ENCODE measurements at regions not wholly inside any gene's neighbourhood (a gene's known extent, or its start where the extent isn't known, plus 50 kb on each side); places are given as distances from the start of the nearest gene placed in this dataset.

- no peak for TF ChIP-seq NRF1 (IDR thresholded peaks at IDR 0.05; ENCODE audit: low read depth, low read length)
These were observed 176.3 kb upstream of the STXBP6 start (continued) for GRCh38 chr14:25226214-25226613.

GRCh38 chr14:25222256-25222655 is 172.3 kb upstream of the STXBP6 start:
- H3K27me3 ChIP-seq (ENCODE audit: insufficient read depth): no peaks in the 10 kb centered on the region; the same call in 1 of the 2 replicates
- POLR2A ChIA-PET: no interaction called here
- H3K27ac ChIP-seq (ENCODE audit: low read depth in 2 of 2, low read length in 1 of 2): no peak overlapping the region
- no peak overlapping the region for H3K4me3 ChIP-seq (ENCODE audit: low read depth in 2 of 2, low read length in 1 of 2)
- no peaks in the 10 kb centered on the region for H3K9me3 ChIP-seq
- DNase-seq: no peak
- no peaks in the 10 kb centered on the region for H4K20me1 ChIP-seq (ENCODE audit: insufficient read depth)
- H2AFZ ChIP-seq (ENCODE audit: low read depth): no peak overlapping the region
- no peaks in the 10 kb centered on the region for H3K9me2 ChIP-seq
- no peaks in the 10 kb centered on the region for H3F3A ChIP-seq (replicated peaks; ENCODE audit: insufficient read depth)
- no peaks in the 10 kb centered on the region for H3K79me2 ChIP-seq (ENCODE audit: insufficient read depth)
- H3K9ac ChIP-seq: no peak overlapping the region
- CTCF ChIA-PET: no interaction called here
- no peaks in the 10 kb centered on the region for H3K4me1 ChIP-seq (ENCODE audit: control insufficient read depth in 1 of 2, insufficient read depth in 2 of 2, low read depth in 1 of 2, low read length in 1 of 2)
- no peak for TF ChIP-seq JUND (IDR thresholded peaks at IDR 0.05)
- TF ChIP-seq EP300 (IDR thresholded peaks at IDR 0.05; ENCODE audit: borderline replicate concordance in 1 of 2, low read depth in 1 of 2, low read length in 1 of 2): no peak
- TF ChIP-seq TAF1 (IDR thresholded peaks at IDR 0.05; ENCODE audit: borderline replicate concordance, low read depth, low read length): no peak
- no peak for TF ChIP-seq PBX3 (IDR thresholded peaks at IDR 0.05)
- TF ChIP-seq IRF3 (IDR thresholded peaks at IDR 0.05; ENCODE audit: low read depth, low read length): no peak
- TF ChIP-seq GABPA (IDR thresholded peaks at IDR 0.05; ENCODE audit: low read depth): no peak
- no peak for TF ChIP-seq CHD2 (IDR thresholded peaks at IDR 0.05; ENCODE audit: low read length, partially characterized antibody)
- no peak for TF ChIP-seq YY1 (IDR thresholded peaks at IDR 0.05; ENCODE audit: low read depth)
- TF ChIP-seq ELF1 (IDR thresholded peaks at IDR 0.05): no peak
- H3K36me3 ChIP-seq (replicated peaks in 1 of 2; ENCODE audit: control insufficient read depth in 1 of 2, insufficient read depth in 2 of 2, low read length in 1 of 2): no peaks in the 10 kb centered on the region
- no peak overlapping the region for H3K4me2 ChIP-seq

GRCh38 chr14:25220514-25220913 is 170.6 kb upstream of the STXBP6 start:
- no peaks in the 10 kb centered on the region for H3K36me3 ChIP-seq (replicated peaks in 1 of 2; ENCODE audit: control insufficient read depth in 1 of 2, insufficient read depth in 2 of 2, low read length in 1 of 2)
- no peaks in the 10 kb centered on the region for H3K9me2 ChIP-seq
- no peak overlapping the region for H3K27ac ChIP-seq (ENCODE audit: low read depth in 2 of 2, low read length in 1 of 2)
- H3K79me2 ChIP-seq (ENCODE audit: insufficient read depth): no peaks in the 10 kb centered on the region
- CTCF ChIA-PET: interaction anchor here (0.8 kb wide), 1 partner anchor 9 kb away, joined by 3 read pairs; no protein-coding TSS in a partner anchor
- H3F3A ChIP-seq (replicated peaks; ENCODE audit: insufficient read depth): no peaks in the 10 kb centered on the region
- no peak overlapping the region for H3K4me3 ChIP-seq (ENCODE audit: low read depth in 2 of 2, low read length in 1 of 2)
- no peak overlapping the region for H3K4me2 ChIP-seq
- H3K4me1 ChIP-seq (ENCODE audit: control insufficient read depth in 1 of 2, insufficient read depth in 2 of 2, low read depth in 1 of 2, low read length in 1 of 2): no peaks in the 10 kb centered on the region
- H4K20me1 ChIP-seq (ENCODE audit: insufficient read depth): no peaks in the 10 kb centered on the region
- no peak overlapping the region for H3K9ac ChIP-seq
- POLR2A ChIA-PET: no interaction called here
- no peaks in the 10 kb centered on the region for H3K9me3 ChIP-seq
- H3K27me3 ChIP-seq (ENCODE audit: insufficient read depth): no peaks in the 10 kb centered on the region; the same call in 1 of the 2 replicates
- DNase-seq: no peak
- H2AFZ ChIP-seq (ENCODE audit: low read depth): no peak overlapping the region
- TF ChIP-seq EZH2phosphoT487 (IDR thresholded peaks at IDR 0.05; ENCODE audit: borderline replicate concordance, low read depth): no peak
- no peak for TF ChIP-seq RCOR1 (IDR thresholded peaks at IDR 0.05; ENCODE audit: low read length)
- TF ChIP-seq MXI1 (IDR thresholded peaks at IDR 0.05; ENCODE audit: low read depth, low read length): no peak
- no peak for TF ChIP-seq TAF1 (IDR thresholded peaks at IDR 0.05; ENCODE audit: borderline replicate concordance, low read depth, low read length)
- no peak for TF ChIP-seq FOXJ3 (CRISPR knock-in tag; IDR thresholded peaks at IDR 0.05)
- no peak for TF ChIP-seq JUND (IDR thresholded peaks at IDR 0.05)
- no peak for TF ChIP-seq TCF12 (IDR thresholded peaks at IDR 0.05)
- no peak for TF ChIP-seq NFIC (IDR thresholded peaks at IDR 0.05; ENCODE audit: borderline replicate concordance)
- no peak for TF ChIP-seq EP300 (IDR thresholded peaks at IDR 0.05; ENCODE audit: borderline replicate concordance in 1 of 2, low read depth in 1 of 2, low read length in 1 of 2)
- no peak for TF ChIP-seq IRF3 (IDR thresholded peaks at IDR 0.05; ENCODE audit: low read depth, low read length)
- TF ChIP-seq NRF1 (IDR thresholded peaks at IDR 0.05; ENCODE audit: low read depth, low read length): no peak
- TF ChIP-seq TEAD4 (IDR thresholded peaks at IDR 0.05; ENCODE audit: borderline replicate concordance, insufficient read depth): no peak
- TF ChIP-seq CTCF (IDR thresholded peaks at IDR 0.05): no peak
- TF ChIP-seq RXRA (IDR thresholded peaks at IDR 0.05; ENCODE audit: borderline replicate concordance, low read depth): no peak
- no peak for TF ChIP-seq ZBTB33 (IDR thresholded peaks at IDR 0.05; ENCODE audit: borderline replicate concordance, low read depth)
- TF ChIP-seq POLR2AphosphoS5 (IDR thresholded peaks at IDR 0.05; ENCODE audit: low read depth, low read length): no peak

Measured in SK-N-SH (cell line).